ENCODE measurements at regions not wholly inside any gene's neighbourhood (a gene's known extent, or its start where the extent isn't known, plus 50 kb on each side); places are given as distances from the start of the nearest gene placed in this dataset.

DNA sequence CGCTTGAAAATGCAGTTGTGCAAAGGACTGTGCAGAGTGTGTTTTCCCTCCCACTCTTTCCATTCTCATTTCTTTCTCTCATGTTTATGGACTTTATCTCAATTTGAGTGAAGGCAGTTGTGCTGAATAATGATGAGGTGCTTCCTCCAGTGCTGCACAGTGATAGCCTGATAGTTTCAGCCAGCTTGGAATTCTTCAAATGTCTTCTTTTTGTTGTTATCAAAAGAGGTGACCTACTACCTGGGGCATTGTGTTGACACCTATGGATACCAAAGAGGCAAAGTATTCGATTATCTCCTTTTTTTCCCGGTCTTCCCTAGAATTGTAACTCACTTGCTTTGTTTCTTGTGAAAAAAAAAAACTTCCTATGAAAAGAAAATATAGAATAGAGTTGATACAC, 132.6 kb upstream of the ESRRG start:
- no peaks in the 10 kb centered on the region for H3K4me1 ChIP-seq (replicated peaks in 1 of 2; ENCODE audit: control insufficient read depth in 2 of 2, insufficient read depth in 2 of 2, low read length in 2 of 2)
- in situ Hi-C loops (cut with MboI) (no loop called here), intact Hi-C loops (cut with micrococcal nuclease) (no loop called here)
- H3K9me1 ChIP-seq (ENCODE audit: control insufficient read depth, insufficient read depth, low read length): no peaks in the 10 kb centered on the region
- H3K79me2 ChIP-seq (ENCODE audit: control insufficient read depth, insufficient read depth, low read length): no peaks in the 10 kb centered on the region
- TF ChIP-seq, protein P1, sequence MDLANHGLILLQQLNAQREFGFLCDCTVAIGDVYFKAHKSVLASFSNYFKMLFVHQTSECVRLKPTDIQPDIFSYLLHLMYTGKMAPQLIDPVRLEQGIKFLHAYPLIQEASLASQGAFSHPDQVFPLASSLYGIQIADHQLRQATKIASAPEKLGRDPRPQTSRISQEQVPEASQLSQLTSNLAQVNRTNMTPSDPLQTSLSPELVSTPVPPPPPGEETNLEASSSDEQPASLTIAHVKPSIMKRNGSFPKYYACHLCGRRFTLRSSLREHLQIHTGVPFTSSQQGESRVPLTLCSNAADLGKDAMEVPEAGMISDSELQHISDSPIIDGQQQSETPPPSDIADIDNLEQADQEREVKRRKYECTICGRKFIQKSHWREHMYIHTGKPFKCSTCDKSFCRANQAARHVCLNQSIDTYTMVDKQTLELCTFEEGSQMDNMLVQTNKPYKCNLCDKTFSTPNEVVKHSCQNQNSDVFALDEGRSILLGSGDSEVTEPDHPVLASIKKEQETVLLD (IDR thresholded peaks at IDR 0.05): no peak
- TF ChIP-seq BCOR (IDR thresholded peaks at IDR 0.05) (no peak), ZNF263 (CRISPR knock-in tag; IDR thresholded peaks at IDR 0.05; ENCODE audit: borderline replicate concordance) (no peak), MBD2 (IDR thresholded peaks at IDR 0.05; ENCODE audit: borderline replicate concordance, low read depth) (no peak), NR1H2 (CRISPR knock-in tag; IDR thresholded peaks at IDR 0.05) (no peak), TGIF2 (CRISPR knock-in tag; IDR thresholded peaks at IDR 0.05) (no peak), MXI1 (IDR thresholded peaks at IDR 0.05; ENCODE audit: low read depth, low read length) (no peak)
- no peaks in the 10 kb centered on the region; the same call in 1 of the 2 replicates for H3K9me3 ChIP-seq (replicated peaks; ENCODE audit: control insufficient read depth, insufficient read depth, low read depth, low read length)
- no peak overlapping the region for H2AFZ ChIP-seq (ENCODE audit: low read depth, low read length)
- 0% methylated on average over 3 of the region's 3 CpGs for WGBS (ENCODE audit: insufficient coverage, low coverage, missing lambda C conversion rate)
- H3K27ac ChIP-seq (ENCODE audit: extremely low read depth, low read depth, low read length): no peak overlapping the region
- CTCF ChIA-PET (ENCODE audit: low intra/inter-chr PET ratio): no interaction called here
- DNase-seq (ENCODE audit: extremely low read depth in 1 of 4, low spot score in 3 of 4): no peak
- BruUV-seq (replicated peaks): no TSS peak
- FAIRE-seq: no peak
- no peaks in the 10 kb centered on the region for H4K20me1 ChIP-seq (replicated peaks; ENCODE audit: control insufficient read depth, insufficient read depth, low read length)
- POLR2A ChIA-PET: no interaction called here
- no peak overlapping the region for H3K9ac ChIP-seq (ENCODE audit: insufficient read depth in 1 of 2, low read depth in 2 of 2, low read length in 2 of 2)
- ATAC-seq: no peak
- no peak overlapping the region for H3K4me3 ChIP-seq
- H3K27me3 ChIP-seq (ENCODE audit: control insufficient read depth in 2 of 2, insufficient read depth in 2 of 2, low read length in 2 of 2): no peaks in the 10 kb centered on the region
- H3K36me3 ChIP-seq (ENCODE audit: control insufficient read depth, insufficient read depth, low read length): no peaks in the 10 kb centered on the region
- no peak overlapping the region for H3K4me2 ChIP-seq (ENCODE audit: insufficient read depth, low read length)
